Liver (tissue), 8 donors: ENCODE measurements at regions not wholly inside any gene's neighbourhood (a gene's known extent, or its start where the extent isn't known, plus 50 kb on each side); places are given as distances from the start of the nearest gene placed in this dataset.
A peak's percentile ranks its signal among the peaks of the same experiment; 100 is the strongest.

Source experiments
- DNase-seq: peaks from one replicate; pipeline ENCODE4 v3.0.0-alpha.2; 2017; ENCODE audit warnings: low spot score
- H3K27ac ChIP-seq, 2 donors: one replicate each; pipeline ENCODE4 v1.7.0; 2013; ENCODE audit warnings: inconsistent platforms in 2 of 2, low read length in 2 of 2, control low read depth in 1 of 2, low read depth in 1 of 2, mild to moderate bottlenecking in 1 of 2
- H3K27me3 ChIP-seq, 4 donors: one replicate each; pipeline versions ENCODE4 v1.6.1 to v1.7.0; 2013; ENCODE audit warnings: low read length in 3 of 4, inconsistent platforms in 1 of 4, mild to moderate bottlenecking in 1 of 4, moderate library complexity in 1 of 4; ENCODE audit not compliant: control insufficient read depth in 4 of 4, insufficient read depth in 4 of 4
- H3K36me3 ChIP-seq, 4 donors: one replicate each; pipeline versions ENCODE4 v1.6.1 to v1.7.0; 2013; ENCODE audit warnings: low read length in 3 of 4, mild to moderate bottlenecking in 3 of 4, low read depth in 1 of 4, moderate library complexity in 1 of 4; ENCODE audit not compliant: control insufficient read depth in 4 of 4, insufficient read depth in 3 of 4
- H3K4me1 ChIP-seq, 4 donors: one replicate each; pipeline versions ENCODE4 v1.6.1 to v1.7.0; 2013; ENCODE audit warnings: low read length in 3 of 4, mild to moderate bottlenecking in 3 of 4, moderate library complexity in 1 of 4; ENCODE audit not compliant: control insufficient read depth in 4 of 4, insufficient read depth in 4 of 4
- H3K4me3 ChIP-seq, 3 donors: one replicate each; pipeline versions ENCODE4 v1.6.1 to v1.7.0; 2013; ENCODE audit warnings: low read length in 3 of 3, control low read depth in 1 of 3, low read depth in 1 of 3, mild to moderate bottlenecking in 1 of 3
- H3K9ac ChIP-seq, 2 donors: one replicate each; pipeline ENCODE4 v1.7.0; 2013; ENCODE audit warnings: low read length in 2 of 2, mild to moderate bottlenecking in 2 of 2, moderate library complexity in 2 of 2, control low read depth in 1 of 2, low read depth in 1 of 2
- H3K9me3 ChIP-seq, 4 donors: one replicate each; pipeline versions ENCODE4 v1.6.1 to v1.7.0; 2013; ENCODE audit warnings: low read length in 3 of 4; ENCODE audit not compliant: control insufficient read depth in 4 of 4
- CTCF ChIP-seq: fragments of 150-350 bp; IDR thresholded peaks from 2 replicates; pipeline ENCODE4 v1.5.1; 2017; ENCODE audit warnings: improper control_type of control experiment, low read depth, low read length; ENCODE audit not compliant: missing input control
- EGR1 ChIP-seq, 2 donors: IDR thresholded peaks; 2 replicates each; pipeline ENCODE4 v1.6.1; 2016 to 2018; ENCODE audit warnings: antibody characterized with exemption in 2 of 2, low read depth in 2 of 2
- FOXA1 ChIP-seq: IDR thresholded peaks from 2 replicates; pipeline ENCODE4 v1.6.1; 2016; ENCODE audit warnings: antibody characterized with exemption
- FOXA2 ChIP-seq: IDR thresholded peaks from 2 replicates; pipeline ENCODE4 v1.6.1; 2016; ENCODE audit warnings: antibody characterized with exemption
- GABPA ChIP-seq, 2 donors: IDR thresholded peaks in 1 of 2; conservative IDR thresholded peaks in 1 of 2; 2 replicates each; pipeline ENCODE4 v1.6.1; 2016; ENCODE audit warnings: antibody characterized with exemption in 2 of 2, mild to moderate bottlenecking in 1 of 2, moderate library complexity in 1 of 2
- HNF4A ChIP-seq, 2 donors: conservative IDR thresholded peaks; 2 replicates each; pipeline ENCODE4 v1.6.1; 2016; ENCODE audit warnings: antibody characterized with exemption in 2 of 2, mild to moderate bottlenecking in 2 of 2
- HNF4G ChIP-seq: IDR thresholded peaks from 2 replicates; pipeline ENCODE4 v1.6.1; 2016; ENCODE audit warnings: antibody characterized with exemption
- JUND ChIP-seq, 2 donors: IDR thresholded peaks; 2 replicates each; pipeline ENCODE4 v1.6.1; 2016; ENCODE audit warnings: antibody characterized with exemption in 2 of 2
- NR2F2 ChIP-seq: IDR thresholded peaks from 2 replicates; pipeline ENCODE4 v1.6.1; 2016; ENCODE audit warnings: antibody characterized with exemption
- RAD21 ChIP-seq, 2 donors: IDR thresholded peaks; 2 replicates each; pipeline ENCODE4 v1.6.1; 2016; ENCODE audit warnings: antibody characterized with exemption in 2 of 2, mild to moderate bottlenecking in 2 of 2
- RXRA ChIP-seq, 2 donors: IDR thresholded peaks; 2 replicates each; pipeline ENCODE4 v1.6.1; 2017 to 2018; ENCODE audit warnings: antibody characterized with exemption in 2 of 2, mild to moderate bottlenecking in 1 of 2
- SP1 ChIP-seq: IDR thresholded peaks from 2 replicates; pipeline ENCODE4 v1.6.1; 2018; ENCODE audit warnings: antibody characterized with exemption, mild to moderate bottlenecking
- TAF1 ChIP-seq: conservative IDR thresholded peaks from 2 replicates; pipeline ENCODE4 v1.6.1; 2016; ENCODE audit warnings: antibody characterized with exemption, mild to moderate bottlenecking
- YY1 ChIP-seq: IDR thresholded peaks from 2 replicates; pipeline ENCODE4 v1.6.1; 2016; ENCODE audit warnings: antibody characterized with exemption, mild to moderate bottlenecking
- ZBTB33 ChIP-seq: IDR thresholded peaks from 2 replicates; pipeline ENCODE4 v1.6.1; 2016; ENCODE audit warnings: antibody characterized with exemption
- WGBS: extraction: QIAGEN DNeasy Blood & Tissue Kit; methylation state at CpG from one replicate; pipeline ENCODE4 v1.1.7; 2013; 5-methylcytosine and 5-hydroxymethylcytosine counted together
- TF ChIP-seq, protein P1 (sequence below): IDR thresholded peaks from 2 replicates; pipeline ENCODE4 v1.6.1; 2016; ENCODE audit warnings: antibody characterized with exemption
- TF ChIP-seq, protein P2 (sequence below): IDR thresholded peaks from 2 replicates; pipeline ENCODE4 v1.6.1; 2016; ENCODE audit warnings: antibody characterized with exemption
- donor health status: healthy.
- donor health status: healthy.
- donor health status: healthy.
- donor health status: healthy.
- donor health status: healthy.

DNA sequence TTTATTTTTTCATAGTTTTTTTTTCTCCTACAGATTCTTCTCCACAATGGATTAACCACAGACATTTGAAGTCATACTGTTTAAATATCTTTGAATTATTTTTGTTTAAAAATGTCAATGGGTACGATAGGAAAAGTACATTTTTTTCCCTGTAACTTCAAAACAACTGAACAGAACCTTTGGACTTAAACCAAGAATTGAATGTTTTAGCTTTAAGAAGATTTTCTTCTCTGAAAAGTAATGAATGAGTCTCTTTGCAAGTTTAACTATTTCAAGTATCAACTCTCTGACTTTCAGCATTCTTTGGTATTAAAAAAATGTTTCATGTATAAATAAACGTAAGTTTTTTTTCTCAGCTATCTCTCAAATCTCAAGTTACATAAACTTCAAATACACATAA lies 364.3 kb downstream of the FBXO8 start:
- Histone ChIP-seq H3K9ac (no peak overlapping the region), H3K4me3 (no peak overlapping the region), H3K4me1 (no peaks in the 10 kb centered on the region), H3K36me3 (no peaks in the 10 kb centered on the region), H3K27ac (no peak overlapping the region), H3K27me3 (no peaks in the 10 kb centered on the region), H3K9me3 (no peaks in the 10 kb centered on the region)
- no peak for TF ChIP-seq RXRA (IDR thresholded peaks at IDR 0.05)
- no peak for TF ChIP-seq RAD21 (IDR thresholded peaks at IDR 0.05)
- TF ChIP-seq YY1, result no peak
- no peak for TF ChIP-seq TAF1
- TF ChIP-seq, protein P1, sequence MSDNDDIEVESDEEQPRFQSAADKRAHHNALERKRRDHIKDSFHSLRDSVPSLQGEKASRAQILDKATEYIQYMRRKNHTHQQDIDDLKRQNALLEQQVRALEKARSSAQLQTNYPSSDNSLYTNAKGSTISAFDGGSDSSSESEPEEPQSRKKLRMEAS, result no peak
- TF ChIP-seq SP1, result no peak
- no peak for TF ChIP-seq FOXA1
- no peak for TF ChIP-seq ZBTB33
- no peak for DNase-seq
- 54% methylated on average over 2 of the region's 2 CpGs for WGBS

- TF ChIP-seq, protein P2, sequence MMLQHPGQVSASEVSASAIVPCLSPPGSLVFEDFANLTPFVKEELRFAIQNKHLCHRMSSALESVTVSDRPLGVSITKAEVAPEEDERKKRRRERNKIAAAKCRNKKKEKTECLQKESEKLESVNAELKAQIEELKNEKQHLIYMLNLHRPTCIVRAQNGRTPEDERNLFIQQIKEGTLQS, result no peak
- TF ChIP-seq HNF4G, result no peak
- TF ChIP-seq RAD21 (IDR thresholded peaks at IDR 0.05), result no peak
- no peak for TF ChIP-seq EGR1 (IDR thresholded peaks at IDR 0.05; ENCODE audit: low read depth in 2 of 2)
- TF ChIP-seq, protein P1, result no peak
- TF ChIP-seq FOXA2, result no peak
- TF ChIP-seq SP1, result peak; percentile 58
- TF ChIP-seq JUND (IDR thresholded peaks at IDR 0.05), result no peak
- TF ChIP-seq CTCF, result no peak
- TF ChIP-seq TAF1, result no peak
- peak in 1 of 2 donors; percentile 19 for TF ChIP-seq RXRA (IDR thresholded peaks at IDR 0.05)
- no peak for TF ChIP-seq GABPA (IDR thresholded peaks at IDR 0.05 in 1 of 2, conservative IDR thresholded peaks at IDR 0.05 in 1 of 2)
- no peak for TF ChIP-seq HNF4A (conservative IDR thresholded peaks at IDR 0.05)
- no peak for TF ChIP-seq NR2F2
- no peaks in the 10 kb centered on the region for H3K27me3 ChIP-seq
- H3K27ac ChIP-seq, result no peak overlapping the region
- 42% methylated on average over 8 of the region's 8 CpGs for WGBS
- DNase-seq, result no peak
- H3K4me1 ChIP-seq, result no peaks in the 10 kb centered on the region
- H3K36me3 ChIP-seq, result no peaks in the 10 kb centered on the region
- no peaks in the 10 kb centered on the region for H3K9me3 ChIP-seq
- no peak overlapping the region for H3K4me3 ChIP-seq
- no peak overlapping the region for H3K9ac ChIP-seq
Measured at GRCh38 chr4:173917255-173917960, 366.1 kb downstream of the FBXO8 start.
